GM20000 (cell line): ENCODE measurements at regions not wholly inside any gene's neighbourhood (a gene's known extent, or its start where the extent isn't known, plus 50 kb on each side); places are given as distances from the start of the nearest gene placed in this dataset.
"Not testable (repeated sequence)": the region's sequence is repeated elsewhere in the genome, so short reads cannot be mapped to it uniquely, and the experiment has no call there.

Source experiments
- DNase-seq: peaks from one replicate; pipeline ENCODE4 v3.0.0; 2012; ENCODE audit warnings: low spot score

- DNase-seq: not testable (repeated sequence)
These were observed 1483.5 kb upstream of the TPTE start for GRCh38 chr21:9037588-9038544.

GRCh38 chr21:9039520-9040365, 1481.6 kb upstream of the TPTE start:
- not testable (repeated sequence) for DNase-seq

GRCh38 chr21:9040406-9040805, 1481.0 kb upstream of the TPTE start:
- not testable (repeated sequence) for DNase-seq

GRCh38 chr21:9041175-9041948, 1480.0 kb upstream of the TPTE start:
- DNase-seq: not testable (repeated sequence)

GRCh38 chr21:9043089-9043488, 1478.3 kb upstream of the TPTE start:
- DNase-seq: not testable (repeated sequence)

- DNase-seq: not testable (repeated sequence)
These were observed 1474.5 kb upstream of the TPTE start for GRCh38 chr21:9046870-9047269.

GRCh38 chr21:9067515-9067914, 1453.9 kb upstream of the TPTE start:
- not testable (repeated sequence) for DNase-seq

GRCh38 chr21:9068622-9069021, 1452.8 kb upstream of the TPTE start:
- DNase-seq: not testable (repeated sequence)

GRCh38 chr21:9070703-9071102, 1450.7 kb upstream of the TPTE start:
- DNase-seq: not testable (repeated sequence)

- DNase-seq: not testable (repeated sequence)
These were observed 1448.4 kb upstream of the TPTE start for GRCh38 chr21:9073010-9073409.

GRCh38 chr21:9074772-9075171, 1446.6 kb upstream of the TPTE start:
- DNase-seq: not testable (repeated sequence)

GRCh38 chr21:9083091-9083826, 1438.1 kb upstream of the TPTE start:
- not testable (repeated sequence) for DNase-seq

- DNase-seq: not testable (repeated sequence)
These were observed 1435.1 kb upstream of the TPTE start for GRCh38 chr21:9086299-9086698.

- DNase-seq: not testable (repeated sequence)
These were observed 1433.6 kb upstream of the TPTE start for GRCh38 chr21:9087816-9088215.

GRCh38 chr21:9129741-9130140, 1391.6 kb upstream of the TPTE start:
- DNase-seq: not testable (repeated sequence)

- DNase-seq: not testable (repeated sequence)
These were observed 1390.6 kb upstream of the TPTE start for GRCh38 chr21:9130817-9131216.
